ENCODE measurements at regions not wholly inside any gene's neighbourhood (a gene's known extent, or its start where the extent isn't known, plus 50 kb on each side); places are given as distances from the start of the nearest gene placed in this dataset.

- no peak for TF ChIP-seq CTCF (conservative IDR thresholded peaks at IDR 0.05)
- Histone ChIP-seq H3K4ac (ENCODE audit: low read depth, low read length) (no peak overlapping the region), H2AFZ (ENCODE audit: low read length) (no peak overlapping the region), H3K18ac (ENCODE audit: insufficient read length, low read depth, low read length) (no peak overlapping the region), H3K79me2 (ENCODE audit: insufficient read depth, low read length) (no peaks in the 10 kb centered on the region), H3K9me3 (ENCODE audit: control insufficient read depth, low read depth, low read length) (no peaks in the 10 kb centered on the region), H4K5ac (ENCODE audit: insufficient read length, low read depth, low read length) (no peak overlapping the region), H2BK5ac (ENCODE audit: insufficient read length, low read length) (no peak overlapping the region), H2BK20ac (ENCODE audit: low read depth, low read length, poor library complexity, severe bottlenecking) (no peak overlapping the region), H3K4me2 (ENCODE audit: insufficient read depth, insufficient read length, low read length) (no peak overlapping the region), H3K27me3 (ENCODE audit: insufficient read depth, low read length) (no peaks in the 10 kb centered on the region), H3K9ac (ENCODE audit: extremely low read depth, insufficient read length, low read length) (no peak overlapping the region), H4K20me1 (ENCODE audit: control insufficient read depth, insufficient read depth, insufficient read length) (no peaks in the 10 kb centered on the region), H2BK15ac (ENCODE audit: low read depth, low read length) (no peak overlapping the region), H4K91ac (ENCODE audit: insufficient read length, low read depth, low read length) (no peak overlapping the region), H3K27ac (ENCODE audit: insufficient read length, low read depth, low read length) (no peak overlapping the region), H3K14ac (ENCODE audit: insufficient read depth, low read length) (no peak overlapping the region), H2AK5ac (ENCODE audit: insufficient read length, low read length) (no peak overlapping the region), H3K79me1 (ENCODE audit: insufficient read depth, low read depth, low read length, poor library complexity, severe bottlenecking) (no peaks in the 10 kb centered on the region), H3K23me2 (ENCODE audit: insufficient read length, low read depth, low read length, poor library complexity, severe bottlenecking) (no peaks in the 10 kb centered on the region), H2BK12ac (ENCODE audit: insufficient read length, low read depth, low read length) (no peak overlapping the region), H3T11ph (ENCODE audit: low read length) (no peak overlapping the region), H2BK120ac (ENCODE audit: low read depth, low read length, poor library complexity, severe bottlenecking) (no peak overlapping the region), H4K8ac (replicated peaks; ENCODE audit: insufficient read length, low read depth, low read length) (no peak overlapping the region), H3K4me1 (ENCODE audit: insufficient read depth, low read length) (no peaks in the 10 kb centered on the region), H3K23ac (ENCODE audit: insufficient read length, low read depth, low read length) (no peak overlapping the region), H3K56ac (ENCODE audit: insufficient read length, low read depth, low read length) (no peak overlapping the region)
- DNase-seq = no peak
- H3K27ac Mint-ChIP-seq = no peak overlapping the region
- H3K27me3 Mint-ChIP-seq (ENCODE audit: low read depth) = no peaks in the 10 kb centered on the region
- H3K36me3 Mint-ChIP-seq (ENCODE audit: insufficient read depth in 1 of 3, low read depth in 3 of 3) = no peaks in the 10 kb centered on the region
- no peak overlapping the region for H3K4me3 Mint-ChIP-seq
- no CpG with 5 or more reads among the region's 1 CpG for WGBS (ENCODE audit: extremely low coverage, insufficient read length, low lambda C conversion rate)
- no peaks in the 10 kb centered on the region for H3K9me3 Mint-ChIP-seq
- peaks cover 3 to 6% of the 10 kb centered on the region in 2 experiments for H3K4me1 Mint-ChIP-seq
Measured at GRCh38 chr13:58666331-58666730, 1034.8 kb downstream of the PCDH17 start.
